ENCODE measurements at regions not wholly inside any gene's neighbourhood (a gene's known extent, or its start where the extent isn't known, plus 50 kb on each side); places are given as distances from the start of the nearest gene placed in this dataset.
"Not testable (repeated sequence)": the region's sequence is repeated elsewhere in the genome, so short reads cannot be mapped to it uniquely, and the experiment has no call there.

- Histone ChIP-seq H3K9me3 (ENCODE audit: control insufficient read depth, insufficient read depth, low read length) (no peaks in the 10 kb centered on the region), H3K9ac (ENCODE audit: low read depth, low read length) (no peak overlapping the region), H3K27me3 (ENCODE audit: control insufficient read depth, insufficient read depth, low read length) (no peaks in the 10 kb centered on the region), H3K4me1 (ENCODE audit: control insufficient read depth, insufficient read depth, low read length) (no peaks in the 10 kb centered on the region), H3K4me3 (ENCODE audit: low read depth, low read length) (no peak overlapping the region), H3K36me3 (ENCODE audit: control insufficient read depth, insufficient read depth, low read length) (no peaks in the 10 kb centered on the region)
These were observed 352.6 kb downstream of the CGGBP1 start for GRCh38 chr3:87706176-87706575.

- Histone ChIP-seq H3K4me3 (ENCODE audit: low read depth, low read length) (no peak overlapping the region), H3K4me1 (ENCODE audit: control insufficient read depth, insufficient read depth, low read length) (no peaks in the 10 kb centered on the region), H3K36me3 (ENCODE audit: control insufficient read depth, insufficient read depth, low read length) (no peaks in the 10 kb centered on the region), H3K27me3 (ENCODE audit: control insufficient read depth, insufficient read depth, low read length) (no peaks in the 10 kb centered on the region), H3K9ac (ENCODE audit: low read depth, low read length) (no peak overlapping the region), H3K9me3 (ENCODE audit: control insufficient read depth, insufficient read depth, low read length) (no peaks in the 10 kb centered on the region)
These were observed 356.2 kb downstream of the CGGBP1 start for GRCh38 chr3:87702600-87702999.

- H3K9me3 ChIP-seq (ENCODE audit: control insufficient read depth, insufficient read depth, low read length): no peaks in the 10 kb centered on the region
- no peaks in the 10 kb centered on the region for H3K36me3 ChIP-seq (ENCODE audit: control insufficient read depth, insufficient read depth, low read length)
- H3K4me1 ChIP-seq (ENCODE audit: control insufficient read depth, insufficient read depth, low read length): no peaks in the 10 kb centered on the region
These were observed 362.4 kb downstream of the CGGBP1 start for GRCh38 chr3:87696124-87697013.

GRCh38 chr3:87694678-87695077 is 364.1 kb downstream of the CGGBP1 start:
- Histone ChIP-seq H3K27me3 (ENCODE audit: control insufficient read depth, insufficient read depth, low read length) (no peaks in the 10 kb centered on the region), H3K9ac (ENCODE audit: low read depth, low read length) (no peak overlapping the region), H3K4me3 (ENCODE audit: low read depth, low read length) (no peak overlapping the region), H3K4me1 (ENCODE audit: control insufficient read depth, insufficient read depth, low read length) (no peaks in the 10 kb centered on the region), H3K36me3 (ENCODE audit: control insufficient read depth, insufficient read depth, low read length) (no peaks in the 10 kb centered on the region), H3K9me3 (ENCODE audit: control insufficient read depth, insufficient read depth, low read length) (no peaks in the 10 kb centered on the region)

More at GRCh38 chr3:87696124-87697013, 362.4 kb downstream of the CGGBP1 start:
- Histone ChIP-seq H3K27me3 (ENCODE audit: control insufficient read depth, insufficient read depth, low read length) (no peaks in the 10 kb centered on the region), H3K9ac (ENCODE audit: low read depth, low read length) (no peak overlapping the region), H3K4me3 (ENCODE audit: low read depth, low read length) (no peak overlapping the region)

GRCh38 chr3:87691109-87691508 is 367.7 kb downstream of the CGGBP1 start:
- H3K9me3 ChIP-seq (ENCODE audit: control insufficient read depth, insufficient read depth, low read length): no peaks in the 10 kb centered on the region
- no peak overlapping the region for H3K9ac ChIP-seq (ENCODE audit: low read depth, low read length)
- no peaks in the 10 kb centered on the region for H3K27me3 ChIP-seq (ENCODE audit: control insufficient read depth, insufficient read depth, low read length)
- no peaks in the 10 kb centered on the region for H3K4me1 ChIP-seq (ENCODE audit: control insufficient read depth, insufficient read depth, low read length)
- H3K4me3 ChIP-seq (ENCODE audit: low read depth, low read length): no peak overlapping the region
- no peaks in the 10 kb centered on the region for H3K36me3 ChIP-seq (ENCODE audit: control insufficient read depth, insufficient read depth, low read length)

GRCh38 chr3:87678984-87679660 is 379.7 kb downstream of the CGGBP1 start:
- not testable (repeated sequence) for H3K27me3 ChIP-seq (ENCODE audit: control insufficient read depth, insufficient read depth, low read length); H3K9ac ChIP-seq (ENCODE audit: low read depth, low read length)

GRCh38 chr3:87674397-87675161 is 384.2 kb downstream of the CGGBP1 start:
- no peaks in the 10 kb centered on the region for H3K27me3 ChIP-seq (ENCODE audit: control insufficient read depth, insufficient read depth, low read length)
- H3K36me3 ChIP-seq (ENCODE audit: control insufficient read depth, insufficient read depth, low read length): no peaks in the 10 kb centered on the region
- no peak overlapping the region for H3K4me3 ChIP-seq (ENCODE audit: low read depth, low read length)
- no peak overlapping the region for H3K9ac ChIP-seq (ENCODE audit: low read depth, low read length)
- H3K4me1 ChIP-seq (ENCODE audit: control insufficient read depth, insufficient read depth, low read length): no peaks in the 10 kb centered on the region
- H3K9me3 ChIP-seq (ENCODE audit: control insufficient read depth, insufficient read depth, low read length): no peaks in the 10 kb centered on the region

More at GRCh38 chr3:87678984-87679660, 379.7 kb downstream of the CGGBP1 start:
- H3K4me1 ChIP-seq (ENCODE audit: control insufficient read depth, insufficient read depth, low read length); H3K4me3 ChIP-seq (ENCODE audit: low read depth, low read length); H3K9me3 ChIP-seq (ENCODE audit: control insufficient read depth, insufficient read depth, low read length); H3K36me3 ChIP-seq (ENCODE audit: control insufficient read depth, insufficient read depth, low read length): not testable (repeated sequence)

- H3K4me1 ChIP-seq (ENCODE audit: control insufficient read depth, insufficient read depth, low read length): no peaks in the 10 kb centered on the region
- H3K27me3 ChIP-seq (ENCODE audit: control insufficient read depth, insufficient read depth, low read length): no peaks in the 10 kb centered on the region
- no peak overlapping the region for H3K9ac ChIP-seq (ENCODE audit: low read depth, low read length)
- H3K4me3 ChIP-seq (ENCODE audit: low read depth, low read length): no peak overlapping the region
- no peaks in the 10 kb centered on the region for H3K36me3 ChIP-seq (ENCODE audit: control insufficient read depth, insufficient read depth, low read length)
- no peaks in the 10 kb centered on the region for H3K9me3 ChIP-seq (ENCODE audit: control insufficient read depth, insufficient read depth, low read length)
These were observed 385.7 kb downstream of the CGGBP1 start for GRCh38 chr3:87673132-87673531.

GRCh38 chr3:87654184-87654583 is 377.8 kb upstream of the POU1F1 start:
- Histone ChIP-seq H3K4me1 (ENCODE audit: control insufficient read depth, insufficient read depth, low read length) (no peaks in the 10 kb centered on the region), H3K27me3 (ENCODE audit: control insufficient read depth, insufficient read depth, low read length) (no peaks in the 10 kb centered on the region)

GRCh38 chr3:87653138-87653537 is 376.8 kb upstream of the POU1F1 start:
- H3K36me3 ChIP-seq (ENCODE audit: control insufficient read depth, insufficient read depth, low read length); H3K4me1 ChIP-seq (ENCODE audit: control insufficient read depth, insufficient read depth, low read length); H3K9ac ChIP-seq (ENCODE audit: low read depth, low read length); H3K9me3 ChIP-seq (ENCODE audit: control insufficient read depth, insufficient read depth, low read length); H3K27me3 ChIP-seq (ENCODE audit: control insufficient read depth, insufficient read depth, low read length); H3K4me3 ChIP-seq (ENCODE audit: low read depth, low read length): not testable (repeated sequence)

More at GRCh38 chr3:87654184-87654583, 377.8 kb upstream of the POU1F1 start:
- Histone ChIP-seq H3K9me3 (ENCODE audit: control insufficient read depth, insufficient read depth, low read length) (no peaks in the 10 kb centered on the region), H3K9ac (ENCODE audit: low read depth, low read length) (no peak overlapping the region), H3K36me3 (ENCODE audit: control insufficient read depth, insufficient read depth, low read length) (no peaks in the 10 kb centered on the region), H3K4me3 (ENCODE audit: low read depth, low read length) (no peak overlapping the region)

GRCh38 chr3:87634426-87634825 is 358.0 kb upstream of the POU1F1 start:
- Histone ChIP-seq H3K9me3 (ENCODE audit: control insufficient read depth, insufficient read depth, low read length) (no peaks in the 10 kb centered on the region), H3K27me3 (ENCODE audit: control insufficient read depth, insufficient read depth, low read length) (no peaks in the 10 kb centered on the region), H3K9ac (ENCODE audit: low read depth, low read length) (no peak overlapping the region), H3K36me3 (ENCODE audit: control insufficient read depth, insufficient read depth, low read length) (no peaks in the 10 kb centered on the region), H3K4me1 (ENCODE audit: control insufficient read depth, insufficient read depth, low read length) (peaks cover 5% of the 10 kb centered on the region), H3K4me3 (ENCODE audit: low read depth, low read length) (no peak overlapping the region)

Measured in iPS-15b (cell line).